Upper lobe of left lung (tissue), 6 donors: ENCODE measurements at regions not wholly inside any gene's neighbourhood (a gene's known extent, or its start where the extent isn't known, plus 50 kb on each side); places are given as distances from the start of the nearest gene placed in this dataset.

Experiments
- ATAC-seq, 2 donors: fragments of 200-7000 bp; cut with Tn5 transposase; one replicate each; pipeline ENCODE4 v1.9.1; 2022; ENCODE audit warnings: mild to moderate bottlenecking in 2 of 2, moderate library complexity in 2 of 2; ENCODE audit not compliant: low FRiP score in 2 of 2
- DNase-seq, 2 donors: peaks; one replicate each; pipeline ENCODE4 v3.0.0-alpha.2; 2019 to 2020
- H3K27ac ChIP-seq, 4 donors: fragments of 200-600 bp; sonication (generic); one replicate each; pipeline ENCODE4 v1.5.1; 2016 to 2019
- H3K27me3 ChIP-seq, 4 donors: fragments of 200-600 bp; sonication (generic); one replicate each; pipeline ENCODE4 v1.5.1; 2017 to 2019
- H3K36me3 ChIP-seq, 4 donors: fragments of 200-600 bp; sonication (generic); one replicate each; pipeline ENCODE4 v1.5.1; 2016 to 2019
- H3K4me1 ChIP-seq, 4 donors: fragments of 200-600 bp; sonication (generic); one replicate each; pipeline ENCODE4 v1.5.1; 2018 to 2019
- H3K4me3 ChIP-seq, 4 donors: fragments of 200-600 bp; sonication (generic); one replicate each; pipeline ENCODE4 v1.5.1; 2017 to 2019; ENCODE audit warnings: mild to moderate bottlenecking in 2 of 4, moderate library complexity in 1 of 4
- H3K9me3 ChIP-seq, 4 donors: fragments of 200-600 bp; sonication (generic); one replicate each; pipeline ENCODE4 v1.5.1; 2018 to 2019
- EP300 ChIP-seq, 4 donors: sonication (generic); formaldehyde crosslinking; IDR thresholded peaks; one replicate each; pipeline ENCODE4 v1.5.1; 2017; ENCODE audit warnings: antibody characterized with exemption in 4 of 4, control low read depth in 2 of 4
- POLR2A ChIP-seq, 4 donors: fragments of 450-650 bp; IDR thresholded peaks; one replicate each; pipeline ENCODE4 v1.5.1; 2016 to 2017; ENCODE audit warnings: antibody characterized with exemption in 4 of 4, mild to moderate bottlenecking in 2 of 4
- POLR2AphosphoS5 ChIP-seq, 2 donors: sonication (generic); formaldehyde crosslinking; IDR thresholded peaks; one replicate each; pipeline ENCODE4 v1.5.1; 2017; ENCODE audit warnings: antibody characterized with exemption in 2 of 2
- WGBS, 2 donors: methylation state at CpG; one replicate each; pipeline ENCODE4 v1.1.5; 2017 to 2018; 5-methylcytosine and 5-hydroxymethylcytosine counted together
- TF ChIP-seq, protein P1 (sequence below), 6 experiments: fragments of 450-650 bp in 4 of 6; fragments of 200-600 bp in 2 of 6; sonication (generic) in 2 of 6; IDR thresholded peaks; one replicate each; pipeline ENCODE4 v1.5.1; 2016 to 2019; ENCODE audit warnings: antibody characterized with exemption in 6 of 6
- donor health status: DM: no; HTN: no; CAD: no; lungs with moderate emphysema.
- donor health status: DM: no; HTN: yes; CAD: no; lungs with severe emphysema.

DNA sequence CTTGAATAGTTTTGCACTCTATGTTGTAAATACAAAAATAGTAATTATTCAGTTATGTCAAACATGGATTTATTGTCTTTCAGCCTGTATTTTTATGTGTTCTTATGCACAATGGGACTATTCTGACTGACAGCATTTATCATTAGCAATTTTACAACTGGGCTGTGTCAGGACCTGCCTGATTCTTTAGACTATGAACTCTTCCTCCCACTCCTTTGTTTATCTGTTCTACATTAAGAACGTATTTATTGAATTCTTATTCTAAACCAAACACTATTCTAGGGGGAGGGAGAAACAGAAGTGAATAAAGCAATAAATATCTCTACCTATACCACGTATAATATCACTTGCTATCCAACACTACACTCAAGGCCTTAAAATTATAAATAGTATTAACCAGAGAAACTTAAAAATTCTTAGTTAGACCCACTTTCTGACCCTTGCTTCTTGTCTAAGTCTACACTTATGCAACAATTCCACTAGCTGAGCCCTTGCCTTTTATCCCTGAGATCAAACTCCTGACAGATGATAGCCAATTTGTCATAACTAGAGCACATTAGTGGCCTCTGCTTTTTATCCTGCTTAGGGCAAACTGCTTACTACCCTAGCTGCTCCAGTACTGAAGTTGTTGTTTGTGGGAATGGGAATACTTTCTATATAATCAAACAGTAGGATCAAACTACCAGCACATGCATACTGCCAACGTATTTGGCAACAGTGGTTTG, 494.3 kb downstream of the BRINP3 start:
- Histone ChIP-seq H3K27ac (no peak overlapping the region), H3K9me3 (peaks cover 0 to 4% (median under 1%) of the 10 kb centered on the region in 4 donors), H3K36me3 (no peaks in the 10 kb centered on the region), H3K27me3 (no peaks in the 10 kb centered on the region), H3K4me3 (no peak overlapping the region), H3K4me1 (no peaks in the 10 kb centered on the region)
- TF ChIP-seq POLR2A (IDR thresholded peaks at IDR 0.05) (no peak), EP300 (IDR thresholded peaks at IDR 0.05) (no peak), POLR2AphosphoS5 (IDR thresholded peaks at IDR 0.05) (no peak)
- TF ChIP-seq, protein P1, sequence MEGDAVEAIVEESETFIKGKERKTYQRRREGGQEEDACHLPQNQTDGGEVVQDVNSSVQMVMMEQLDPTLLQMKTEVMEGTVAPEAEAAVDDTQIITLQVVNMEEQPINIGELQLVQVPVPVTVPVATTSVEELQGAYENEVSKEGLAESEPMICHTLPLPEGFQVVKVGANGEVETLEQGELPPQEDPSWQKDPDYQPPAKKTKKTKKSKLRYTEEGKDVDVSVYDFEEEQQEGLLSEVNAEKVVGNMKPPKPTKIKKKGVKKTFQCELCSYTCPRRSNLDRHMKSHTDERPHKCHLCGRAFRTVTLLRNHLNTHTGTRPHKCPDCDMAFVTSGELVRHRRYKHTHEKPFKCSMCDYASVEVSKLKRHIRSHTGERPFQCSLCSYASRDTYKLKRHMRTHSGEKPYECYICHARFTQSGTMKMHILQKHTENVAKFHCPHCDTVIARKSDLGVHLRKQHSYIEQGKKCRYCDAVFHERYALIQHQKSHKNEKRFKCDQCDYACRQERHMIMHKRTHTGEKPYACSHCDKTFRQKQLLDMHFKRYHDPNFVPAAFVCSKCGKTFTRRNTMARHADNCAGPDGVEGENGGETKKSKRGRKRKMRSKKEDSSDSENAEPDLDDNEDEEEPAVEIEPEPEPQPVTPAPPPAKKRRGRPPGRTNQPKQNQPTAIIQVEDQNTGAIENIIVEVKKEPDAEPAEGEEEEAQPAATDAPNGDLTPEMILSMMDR (IDR thresholded peaks at IDR 0.05) = no peak
- DNase-seq (no peak), ATAC-seq (no peak)
- WGBS, 2 donors = 52 to 62% methylated on average over 3 of the region's 3 CpGs

DNA sequence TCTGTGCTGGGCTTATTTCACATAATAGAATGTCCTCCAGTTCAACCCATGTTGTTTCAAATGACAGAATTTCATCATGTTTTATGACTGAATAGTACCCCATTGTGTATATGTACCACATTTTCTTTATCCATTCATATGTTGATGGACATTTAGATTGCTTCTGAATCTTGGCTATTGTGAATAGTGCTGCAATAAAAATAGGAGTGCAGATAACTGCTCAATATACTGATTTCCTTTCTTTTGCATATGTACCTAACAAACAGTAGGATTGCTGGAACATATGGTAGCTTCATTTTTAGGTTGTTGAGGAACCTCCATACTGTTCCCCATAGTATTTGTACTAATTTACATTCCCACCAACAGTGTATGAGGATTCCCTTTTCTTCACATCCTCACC, 491.1 kb downstream of the BRINP3 start:
- no peaks in the 10 kb centered on the region for H3K27me3 ChIP-seq
- no peak overlapping the region for H3K4me3 ChIP-seq
- H3K27ac ChIP-seq = no peak overlapping the region
- no peak for ATAC-seq
- no peaks in the 10 kb centered on the region for H3K4me1 ChIP-seq
- no peak for DNase-seq
- TF ChIP-seq EP300 (IDR thresholded peaks at IDR 0.05) (no peak), POLR2A (IDR thresholded peaks at IDR 0.05) (no peak), POLR2AphosphoS5 (IDR thresholded peaks at IDR 0.05) (no peak)
- TF ChIP-seq, protein P1 (IDR thresholded peaks at IDR 0.05) = no peak
- peaks cover 0 to 5% (median under 1%) of the 10 kb centered on the region in 4 donors for H3K9me3 ChIP-seq
- no peaks in the 10 kb centered on the region for H3K36me3 ChIP-seq

DNA sequence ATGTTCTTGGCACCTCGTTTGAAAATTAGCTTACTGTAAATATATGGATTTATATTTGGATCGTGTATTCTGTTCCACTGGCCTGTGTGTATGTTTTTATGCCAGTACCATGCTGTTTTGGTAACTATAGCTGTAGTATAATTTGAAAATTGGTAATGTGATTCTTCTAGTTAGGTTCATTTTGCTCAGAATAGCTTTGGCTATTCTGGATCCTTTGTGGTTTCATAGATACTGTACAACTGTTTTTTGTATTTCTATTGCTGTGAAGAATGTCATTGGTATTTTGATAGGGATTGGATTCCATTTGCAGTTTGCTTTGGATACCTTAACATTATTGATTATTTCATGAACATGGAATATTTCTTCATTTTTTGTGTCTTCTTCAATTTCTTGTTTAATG, 490.2 kb downstream of the BRINP3 start:
- Histone ChIP-seq H3K9me3 (peaks cover 0 to 10% (median 0%) of the 10 kb centered on the region in 4 donors), H3K4me3 (no peak overlapping the region), H3K36me3 (no peaks in the 10 kb centered on the region), H3K4me1 (no peaks in the 10 kb centered on the region), H3K27ac (no peak overlapping the region), H3K27me3 (no peaks in the 10 kb centered on the region)
- WGBS, 2 donors = 75 to 80% methylated on average over 2 of the region's 2 CpGs
- ATAC-seq (no peak), DNase-seq (no peak)
- no peak for TF ChIP-seq POLR2AphosphoS5 (IDR thresholded peaks at IDR 0.05)

DNA sequence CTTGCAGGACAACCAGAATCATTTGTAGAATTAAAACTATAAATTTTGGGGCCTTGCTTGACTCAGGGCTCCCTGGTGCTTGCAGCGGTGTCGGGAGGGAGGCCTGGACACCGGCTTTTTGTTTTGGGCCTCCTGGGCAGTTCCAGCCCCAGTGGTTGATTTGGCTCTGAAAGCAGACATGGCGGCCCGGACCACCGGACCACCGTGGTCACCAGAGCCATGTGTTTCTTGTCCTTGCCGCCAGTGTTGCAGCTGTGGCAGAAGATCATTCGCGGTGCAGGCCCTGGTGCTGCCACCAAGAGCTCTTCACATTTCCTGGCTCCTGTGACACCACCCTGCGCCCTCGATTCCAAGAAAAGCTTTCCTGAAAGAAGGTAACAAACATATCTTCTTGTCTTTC, 484.8 kb downstream of the BRINP3 start:
- WGBS, 2 donors = 88 to 97% methylated on average over 8 to 12 of the region's 12 CpGs
- Histone ChIP-seq H3K27ac (no peak overlapping the region), H3K4me3 (no peak overlapping the region), H3K27me3 (no peaks in the 10 kb centered on the region), H3K9me3 (peaks cover 0 to 15% (median 0%) of the 10 kb centered on the region in 4 donors), H3K36me3 (no peaks in the 10 kb centered on the region), H3K4me1 (no peaks in the 10 kb centered on the region)
- TF ChIP-seq POLR2A (IDR thresholded peaks at IDR 0.05) (no peak), EP300 (IDR thresholded peaks at IDR 0.05) (no peak), POLR2AphosphoS5 (IDR thresholded peaks at IDR 0.05) (no peak)
- TF ChIP-seq, protein P1 (IDR thresholded peaks at IDR 0.05) = no peak
- ATAC-seq = no peak
- peak in 1 of 2 donors; percentile 36 for DNase-seq

DNA sequence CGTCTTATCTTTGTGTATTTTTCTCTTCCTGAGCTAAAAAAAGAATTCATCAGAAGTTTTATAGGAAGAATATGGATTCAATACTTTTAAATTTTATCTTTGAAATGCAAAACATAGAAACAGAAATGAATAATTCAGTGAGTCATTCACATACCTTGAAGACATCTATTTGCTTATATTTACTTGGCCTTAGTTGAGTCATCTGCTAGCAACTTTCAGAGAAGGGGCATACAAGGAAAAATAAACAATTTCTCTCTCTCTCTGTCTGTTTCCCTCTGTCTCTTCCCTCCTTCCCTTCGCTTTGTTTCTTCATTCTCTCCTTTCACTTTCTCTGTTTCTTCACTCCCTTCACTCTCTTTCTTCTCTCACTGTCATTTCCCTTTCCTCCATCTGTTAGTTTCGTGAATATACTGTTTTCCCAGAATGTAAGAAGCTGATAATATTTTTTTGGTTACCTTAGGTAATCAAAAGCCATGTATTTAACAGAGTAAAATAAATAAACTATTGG, 477.2 kb downstream of the BRINP3 start:
- Histone ChIP-seq H3K36me3 (no peaks in the 10 kb centered on the region), H3K4me3 (no peak overlapping the region), H3K9me3 (no peaks in the 10 kb centered on the region), H3K27ac (no peak overlapping the region), H3K4me1 (no peaks in the 10 kb centered on the region), H3K27me3 (no peaks in the 10 kb centered on the region)
- 39 to 58% methylated on average over 3 of the region's 3 CpGs for WGBS, 2 donors
- no peak for ATAC-seq
- DNase-seq = no peak
- TF ChIP-seq EP300 (IDR thresholded peaks at IDR 0.05) (no peak), POLR2AphosphoS5 (IDR thresholded peaks at IDR 0.05) (no peak), POLR2A (IDR thresholded peaks at IDR 0.05) (no peak)

DNA sequence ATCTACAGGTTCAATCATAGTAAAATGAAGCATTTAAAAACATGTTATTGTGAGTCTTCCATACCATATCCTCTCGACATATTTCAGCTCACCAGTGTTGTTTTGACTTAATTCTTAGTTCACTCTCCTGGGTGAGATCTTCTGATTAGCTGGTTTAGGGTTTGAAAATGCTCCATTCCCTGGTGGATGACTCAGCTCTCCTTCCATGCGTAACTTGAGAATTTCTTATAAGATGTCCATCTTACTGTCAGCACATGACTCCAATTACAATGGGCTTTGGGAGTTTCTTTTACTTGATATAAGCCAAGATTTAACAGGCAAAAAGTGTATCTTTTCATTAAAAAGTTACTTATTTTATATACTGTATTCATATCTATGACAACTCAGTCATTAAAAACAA, 476.5 kb downstream of the BRINP3 start:
- no peaks in the 10 kb centered on the region for H3K36me3 ChIP-seq
- H3K4me3 ChIP-seq = no peak overlapping the region
- TF ChIP-seq POLR2AphosphoS5 (IDR thresholded peaks at IDR 0.05) (no peak), EP300 (IDR thresholded peaks at IDR 0.05) (no peak), POLR2A (IDR thresholded peaks at IDR 0.05) (no peak)
- TF ChIP-seq, protein P1 (IDR thresholded peaks at IDR 0.05) = no peak
- no peak for ATAC-seq
- WGBS, 2 donors = 86 to 91% methylated on average over 2 of the region's 2 CpGs
- no peaks in the 10 kb centered on the region for H3K9me3 ChIP-seq
- no peaks in the 10 kb centered on the region for H3K4me1 ChIP-seq
- DNase-seq = no peak
- H3K27me3 ChIP-seq = no peaks in the 10 kb centered on the region
- no peak overlapping the region for H3K27ac ChIP-seq
